IMR-90 (cell line): ENCODE measurements at regions not wholly inside any gene's neighbourhood (a gene's known extent, or its start where the extent isn't known, plus 50 kb on each side); places are given as distances from the start of the nearest gene placed in this dataset.

Experiments
- FOS ChIP-seq: fragments of 150-350 bp; IDR thresholded peaks from 2 replicates; pipeline ENCODE4 v1.6.1; 2016; ENCODE audit warnings: low read depth, low read length
- MXI1 ChIP-seq: IDR thresholded peaks from 2 replicates; pipeline ENCODE4 v1.6.1; 2012; ENCODE audit warnings: low read depth, mild to moderate bottlenecking, low read length, moderate library complexity, borderline replicate concordance
- NFE2L2 ChIP-seq: fragments of 150-350 bp; IDR thresholded peaks from 2 replicates; pipeline ENCODE4 v1.6.1; 2016; ENCODE audit warnings: low read depth, mild to moderate bottlenecking, low read length
- POLR2A ChIP-seq: IDR thresholded peaks from 2 replicates; pipeline ENCODE4 v1.6.1; 2012; ENCODE audit warnings: mild to moderate bottlenecking, low read depth, low read length
- TF ChIP-seq, protein P1 (sequence below): conservative IDR thresholded peaks from 2 replicates; pipeline ENCODE4 v1.5.1; 2012; ENCODE audit warnings: mild to moderate bottlenecking, low read depth, low read length, improper control_type of control experiment
- TF ChIP-seq, protein P2 (sequence below): fragments of 150-350 bp; IDR thresholded peaks from 2 replicates; pipeline ENCODE4 v1.6.1; 2017; ENCODE audit warnings: mild to moderate bottlenecking, antibody characterized with exemption, low read length, low read depth

DNA sequence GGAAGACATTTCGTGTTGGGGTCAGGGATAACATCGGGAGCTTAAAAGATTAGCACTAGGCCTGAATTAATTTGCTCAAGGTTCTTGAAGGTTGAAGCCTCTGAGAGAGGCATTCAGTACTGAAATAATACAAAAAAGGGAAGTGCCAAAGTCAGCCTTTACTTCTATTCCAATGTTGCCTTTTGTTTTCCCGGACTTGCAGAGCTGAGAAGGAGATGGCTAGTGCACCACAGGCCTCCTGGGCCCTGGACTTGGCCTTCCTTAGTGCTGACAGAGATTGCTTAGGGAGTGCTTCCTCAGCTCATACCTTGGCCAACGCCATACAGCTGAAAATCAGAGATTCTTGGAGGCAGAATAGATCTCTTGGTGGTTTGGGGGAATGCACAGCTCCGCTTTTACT lies 333.6 kb upstream of the TBL1XR1 start:
- TF ChIP-seq FOS (no peak), MXI1 (no peak), POLR2A (no peak), NFE2L2 (no peak)
- TF ChIP-seq, protein P1, sequence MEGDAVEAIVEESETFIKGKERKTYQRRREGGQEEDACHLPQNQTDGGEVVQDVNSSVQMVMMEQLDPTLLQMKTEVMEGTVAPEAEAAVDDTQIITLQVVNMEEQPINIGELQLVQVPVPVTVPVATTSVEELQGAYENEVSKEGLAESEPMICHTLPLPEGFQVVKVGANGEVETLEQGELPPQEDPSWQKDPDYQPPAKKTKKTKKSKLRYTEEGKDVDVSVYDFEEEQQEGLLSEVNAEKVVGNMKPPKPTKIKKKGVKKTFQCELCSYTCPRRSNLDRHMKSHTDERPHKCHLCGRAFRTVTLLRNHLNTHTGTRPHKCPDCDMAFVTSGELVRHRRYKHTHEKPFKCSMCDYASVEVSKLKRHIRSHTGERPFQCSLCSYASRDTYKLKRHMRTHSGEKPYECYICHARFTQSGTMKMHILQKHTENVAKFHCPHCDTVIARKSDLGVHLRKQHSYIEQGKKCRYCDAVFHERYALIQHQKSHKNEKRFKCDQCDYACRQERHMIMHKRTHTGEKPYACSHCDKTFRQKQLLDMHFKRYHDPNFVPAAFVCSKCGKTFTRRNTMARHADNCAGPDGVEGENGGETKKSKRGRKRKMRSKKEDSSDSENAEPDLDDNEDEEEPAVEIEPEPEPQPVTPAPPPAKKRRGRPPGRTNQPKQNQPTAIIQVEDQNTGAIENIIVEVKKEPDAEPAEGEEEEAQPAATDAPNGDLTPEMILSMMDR = no peak
- TF ChIP-seq, protein P2, sequence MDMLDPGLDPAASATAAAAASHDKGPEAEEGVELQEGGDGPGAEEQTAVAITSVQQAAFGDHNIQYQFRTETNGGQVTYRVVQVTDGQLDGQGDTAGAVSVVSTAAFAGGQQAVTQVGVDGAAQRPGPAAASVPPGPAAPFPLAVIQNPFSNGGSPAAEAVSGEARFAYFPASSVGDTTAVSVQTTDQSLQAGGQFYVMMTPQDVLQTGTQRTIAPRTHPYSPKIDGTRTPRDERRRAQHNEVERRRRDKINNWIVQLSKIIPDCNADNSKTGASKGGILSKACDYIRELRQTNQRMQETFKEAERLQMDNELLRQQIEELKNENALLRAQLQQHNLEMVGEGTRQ = no peak
